HG02610 (cell line): ENCODE measurements at regions not wholly inside any gene's neighbourhood (a gene's known extent, or its start where the extent isn't known, plus 50 kb on each side); places are given as distances from the start of the nearest gene placed in this dataset.

Source experiments
- ATAC-seq: cut with Tn5 transposase; IDR thresholded peaks from one replicate; pipeline ENCODE4 v1.9.1; 2021; ENCODE audit warnings: mild to moderate bottlenecking, moderate library complexity; ENCODE audit not compliant: unreplicated experiment

DNA sequence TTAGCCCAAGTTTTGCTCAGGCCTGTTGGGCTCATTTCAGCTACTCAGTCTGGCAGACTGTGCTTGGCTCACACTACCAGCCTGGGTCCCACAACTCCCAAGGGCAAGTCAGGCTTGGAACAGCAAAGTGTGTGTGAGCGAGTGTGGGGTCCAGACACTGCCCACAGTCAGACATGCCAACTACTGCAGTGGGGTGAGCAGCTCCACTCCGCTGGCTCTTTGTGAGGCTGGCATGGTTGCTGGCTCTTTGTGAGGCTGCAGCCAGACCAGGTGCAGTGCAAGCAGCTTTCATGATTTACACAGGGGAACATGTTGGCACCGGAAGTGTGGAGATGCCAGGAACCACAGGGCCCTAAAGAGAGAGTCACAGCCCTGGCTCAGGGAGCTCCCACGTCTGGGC lies 606.7 kb upstream of the FAM174A start:
- ATAC-seq, result no peak

DNA sequence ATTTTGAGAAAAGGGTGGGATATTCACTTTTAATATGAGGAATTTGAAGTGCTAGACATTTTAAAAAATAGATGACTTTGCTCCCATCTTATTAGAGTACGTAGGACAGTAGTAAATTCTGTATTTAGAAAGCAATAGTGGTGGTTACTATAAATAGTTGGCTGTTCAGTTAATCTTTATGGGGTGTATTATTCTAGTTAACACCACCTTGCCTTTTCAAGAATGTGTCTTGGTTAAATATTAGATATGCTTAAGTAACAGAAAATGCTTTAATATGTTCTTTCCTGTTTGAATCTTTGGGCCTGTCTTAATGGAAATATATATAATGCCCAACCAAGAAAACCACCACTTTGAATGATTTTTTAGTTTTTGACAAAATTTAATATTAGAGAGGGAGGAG lies 608.7 kb upstream of the FAM174A start:
- ATAC-seq, result no peak

DNA sequence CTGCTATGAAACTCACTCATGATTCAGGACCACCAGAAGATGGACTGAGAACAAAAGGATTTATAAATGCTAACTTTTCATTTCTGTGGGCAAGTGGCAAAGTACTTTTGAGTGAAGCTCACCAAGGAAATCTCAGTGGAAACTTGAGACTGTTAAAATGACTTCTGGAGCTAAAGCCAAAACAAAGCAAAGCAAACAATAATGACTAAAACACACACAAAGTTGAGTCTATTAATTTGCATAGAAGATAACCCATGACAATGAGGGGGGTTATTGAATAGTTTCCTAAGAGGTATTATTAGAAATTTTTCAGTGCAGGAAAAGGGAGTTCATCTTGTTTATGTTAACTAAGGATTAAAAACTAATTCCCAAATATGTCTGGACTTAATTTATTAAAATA lies 612.8 kb upstream of the FAM174A start:
- no peak for ATAC-seq

DNA sequence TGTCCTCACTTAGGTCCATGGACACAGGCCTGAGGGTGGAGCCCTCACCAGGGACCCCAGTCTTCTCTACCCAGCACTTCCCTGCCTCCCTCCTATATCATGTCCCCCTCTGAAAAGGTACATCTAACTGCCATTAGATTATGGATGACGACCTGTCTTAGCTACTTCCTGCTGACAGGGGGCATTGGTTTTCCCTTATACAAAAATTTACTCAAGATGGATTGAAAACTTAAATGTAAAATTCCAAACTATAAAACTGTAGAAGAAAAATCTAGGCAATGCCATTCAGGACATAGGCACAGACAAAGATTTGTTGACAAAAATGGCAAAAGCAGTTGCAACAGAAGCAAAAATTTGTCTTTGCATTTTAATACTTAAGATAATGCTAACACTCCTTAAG lies 623.2 kb upstream of the FAM174A start:
- ATAC-seq, result no peak

DNA sequence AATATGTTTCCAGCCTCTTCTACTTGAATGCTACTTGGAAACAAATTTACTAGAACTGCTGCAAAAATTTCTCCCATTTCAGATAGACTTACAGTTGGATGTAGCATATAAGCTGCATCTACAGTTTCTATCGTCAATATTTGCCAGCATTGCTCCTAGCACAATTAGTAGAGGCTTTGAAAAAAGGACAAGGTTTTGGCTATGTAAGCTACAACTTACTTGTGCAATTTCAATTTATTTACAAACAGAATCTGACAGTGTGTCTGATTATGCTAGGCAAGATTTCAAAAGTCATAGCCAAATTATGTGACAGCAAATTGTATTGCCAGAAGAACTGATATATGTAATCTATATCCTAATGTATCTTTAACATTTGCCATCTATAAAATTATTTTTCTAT lies 628.4 kb upstream of the FAM174A start:
- ATAC-seq, result no peak

DNA sequence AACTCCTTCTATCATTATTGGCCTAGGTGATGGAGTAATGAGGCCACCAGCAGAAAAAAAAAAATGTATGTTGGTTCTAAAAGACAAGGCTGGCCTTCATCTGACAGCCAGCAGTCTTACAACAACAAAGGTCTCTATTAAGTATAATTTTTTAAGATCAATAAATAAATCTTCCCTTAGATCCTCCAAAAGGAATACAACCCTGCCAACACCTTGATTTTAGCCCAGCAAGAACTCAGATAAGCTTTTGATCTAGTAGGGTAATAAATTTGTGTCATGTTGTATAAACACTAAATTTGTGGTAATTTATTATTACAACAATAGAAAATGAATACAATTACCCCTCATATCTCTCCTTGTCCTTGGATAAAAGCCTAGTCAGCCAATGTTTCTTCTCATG lies 633.2 kb upstream of the FAM174A start:
- ATAC-seq, result no peak

DNA sequence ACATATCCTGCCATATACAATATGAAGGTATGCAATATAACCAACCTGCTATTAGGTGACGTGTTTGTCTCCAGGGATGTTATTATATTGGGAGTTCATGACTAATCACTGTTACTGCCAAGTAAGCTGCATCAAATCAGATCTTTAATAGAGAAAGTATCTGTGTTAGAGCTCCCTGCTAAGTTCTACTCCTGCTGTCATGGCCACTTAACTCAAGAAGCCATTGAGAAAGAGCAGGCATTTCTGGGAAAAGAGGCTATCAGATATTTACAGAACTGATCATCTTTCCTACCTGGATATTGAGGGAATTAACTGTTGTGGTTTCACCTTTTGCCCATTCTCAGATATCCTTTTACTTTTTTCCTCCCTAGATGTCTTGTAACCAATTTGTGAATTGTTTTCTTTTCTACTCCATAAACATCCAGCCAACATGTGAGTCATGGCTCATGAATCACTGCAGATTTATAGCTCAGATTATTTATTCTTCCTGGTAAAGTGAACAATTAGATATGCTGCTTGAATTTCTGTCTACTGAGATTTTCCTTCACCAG lies 634.8 kb upstream of the FAM174A start:
- no peak for ATAC-seq

DNA sequence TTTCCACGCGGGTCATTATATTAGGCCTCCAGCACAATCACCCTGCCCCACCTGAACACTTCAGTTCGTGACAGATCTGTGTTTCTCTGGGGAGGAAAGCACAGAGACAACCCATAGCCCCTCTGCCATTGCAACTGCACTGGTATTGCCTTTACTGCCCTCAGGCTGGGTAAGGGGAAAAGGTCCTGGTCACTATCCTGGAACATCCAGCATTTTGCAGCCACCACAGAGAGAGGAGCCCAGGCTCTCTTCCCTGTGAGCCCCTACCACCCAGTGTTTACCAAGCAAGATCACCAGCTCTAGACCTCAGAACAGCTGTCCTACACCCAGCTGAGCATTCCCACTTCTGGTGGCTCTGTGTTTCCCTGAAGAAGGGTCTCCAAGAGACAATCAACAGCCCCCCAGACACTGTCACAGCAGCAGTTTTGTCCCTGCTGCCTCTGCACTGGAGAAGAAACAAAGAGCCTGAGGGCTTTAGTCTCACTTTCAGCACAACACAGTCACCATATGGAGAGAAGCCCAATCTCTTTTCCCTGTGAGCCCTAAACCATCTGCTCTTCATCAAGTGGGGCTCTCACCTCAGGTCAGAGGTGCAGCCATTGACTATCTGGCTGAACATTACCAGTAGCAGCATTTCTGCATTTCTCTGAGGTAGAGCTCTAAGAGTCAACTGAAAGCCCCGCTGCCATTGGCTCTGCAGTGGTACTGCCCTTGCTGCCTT lies 655.2 kb upstream of the FAM174A start:
- no peak for ATAC-seq

DNA sequence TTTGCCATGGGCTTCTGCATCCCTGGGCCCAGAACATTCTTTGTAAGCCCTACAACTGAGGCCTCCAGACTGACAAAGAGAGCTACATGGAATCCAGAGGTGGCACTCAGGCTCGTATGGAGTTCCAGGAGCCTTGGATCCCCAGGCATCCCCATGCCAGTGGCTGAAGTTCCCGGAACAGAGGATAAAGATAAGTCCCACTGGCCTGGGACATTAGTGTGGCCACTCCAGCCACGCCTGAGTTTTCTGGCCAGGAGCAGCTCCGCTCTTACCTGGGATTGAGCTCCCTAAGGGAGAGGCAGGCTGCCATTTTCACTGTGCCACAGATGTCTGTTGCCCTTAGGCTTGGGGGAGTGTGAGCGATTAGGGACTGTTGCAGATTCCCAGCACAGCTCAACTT lies 656.3 kb upstream of the FAM174A start:
- ATAC-seq, result no peak

DNA sequence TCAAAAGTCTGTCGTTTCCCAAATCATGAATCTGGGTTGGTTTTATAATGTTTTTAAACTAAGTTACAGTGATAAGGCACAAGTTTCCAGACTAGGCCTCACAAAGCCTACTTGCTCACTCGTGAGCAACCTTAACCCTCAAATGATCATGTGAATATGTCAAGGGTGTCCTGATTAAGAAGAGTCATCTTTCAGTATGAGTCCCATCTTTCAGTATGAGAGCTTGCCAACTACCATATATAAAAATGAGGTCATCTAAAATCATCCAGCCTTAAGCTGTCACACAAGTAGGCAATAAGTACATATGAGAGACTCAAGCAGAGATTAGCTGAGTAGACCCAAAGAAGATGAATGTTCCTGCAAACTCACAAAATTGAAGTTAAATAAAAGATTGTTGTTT lies 668.4 kb upstream of the FAM174A start:
- peak; percentile 96 for ATAC-seq

DNA sequence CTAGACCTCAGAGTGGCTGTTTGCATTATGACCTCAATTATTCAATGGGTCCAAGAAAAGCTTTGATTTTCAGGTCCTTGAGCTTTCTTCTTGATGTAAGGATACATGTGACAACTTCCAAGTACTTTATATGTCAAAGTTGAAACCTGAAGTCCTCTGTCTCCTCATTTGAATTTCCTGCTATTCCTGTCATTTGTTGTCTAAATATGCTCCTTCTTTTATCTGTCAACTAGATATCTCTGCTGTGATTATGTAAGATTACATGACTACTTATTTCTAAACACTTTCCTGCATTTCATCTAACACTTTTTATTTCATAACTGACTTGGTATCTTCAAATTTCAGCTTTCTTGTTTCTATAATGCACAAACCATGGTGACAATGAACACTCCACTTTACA lies 670.0 kb upstream of the FAM174A start:
- no peak for ATAC-seq

DNA sequence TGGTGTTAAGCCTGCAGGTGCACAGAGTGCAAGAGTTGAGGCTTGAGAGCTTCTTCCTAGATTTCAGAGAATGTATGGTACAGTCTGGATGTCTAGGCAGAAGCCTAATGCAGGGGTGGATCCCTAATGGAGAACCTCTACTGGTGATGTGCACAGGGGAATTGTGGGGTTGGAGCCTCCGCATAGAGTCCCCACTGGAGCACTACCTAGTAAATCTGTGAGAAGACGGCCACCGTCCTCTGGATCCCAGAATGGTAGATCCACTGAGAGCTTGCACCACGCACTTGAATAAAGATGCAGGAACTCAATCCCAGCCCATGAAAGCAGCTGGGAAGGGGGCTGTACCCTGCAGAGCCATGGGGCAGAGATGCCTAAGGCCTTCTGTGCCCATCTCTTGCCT lies 699.4 kb upstream of the FAM174A start:
- ATAC-seq, result no peak

DNA sequence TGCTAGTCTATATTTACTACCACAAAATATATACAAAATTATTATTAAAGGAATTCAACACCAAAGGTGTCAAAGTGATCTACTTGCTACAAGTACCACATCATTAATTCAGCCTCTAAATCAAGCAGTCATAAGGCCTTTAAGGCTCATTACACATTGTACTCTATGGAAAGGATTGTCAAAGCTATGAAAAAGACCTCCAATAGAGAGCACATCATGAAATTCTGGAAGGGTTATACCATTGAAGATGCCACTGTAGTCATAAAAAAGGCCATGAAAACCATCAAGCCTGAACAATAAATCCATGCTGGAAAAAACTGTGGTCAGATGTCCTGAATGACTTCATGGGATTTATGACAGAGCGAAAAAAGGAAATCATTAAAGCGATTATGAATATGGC lies 708.0 kb upstream of the FAM174A start:
- no peak for ATAC-seq

DNA sequence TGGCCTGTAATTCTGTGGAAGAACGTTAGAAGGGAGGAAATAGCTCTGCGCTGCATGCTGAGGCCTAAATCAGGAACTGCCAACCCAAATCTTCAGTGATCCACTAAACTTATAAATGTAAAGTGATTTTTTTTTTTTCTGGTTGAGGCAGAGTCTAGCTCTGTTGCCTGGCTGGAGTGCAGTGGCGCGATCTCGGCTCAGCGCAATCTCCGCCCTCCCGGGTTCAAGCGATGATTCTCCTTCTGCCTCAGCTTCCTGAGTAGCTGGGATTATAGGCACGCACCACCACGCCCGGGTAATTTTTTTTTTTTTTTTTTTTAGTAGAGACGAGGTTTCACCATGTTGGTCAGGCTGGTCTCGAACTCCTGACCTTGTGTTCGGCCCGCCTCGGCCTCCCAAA lies 717.4 kb upstream of the FAM174A start:
- no peak for ATAC-seq

DNA sequence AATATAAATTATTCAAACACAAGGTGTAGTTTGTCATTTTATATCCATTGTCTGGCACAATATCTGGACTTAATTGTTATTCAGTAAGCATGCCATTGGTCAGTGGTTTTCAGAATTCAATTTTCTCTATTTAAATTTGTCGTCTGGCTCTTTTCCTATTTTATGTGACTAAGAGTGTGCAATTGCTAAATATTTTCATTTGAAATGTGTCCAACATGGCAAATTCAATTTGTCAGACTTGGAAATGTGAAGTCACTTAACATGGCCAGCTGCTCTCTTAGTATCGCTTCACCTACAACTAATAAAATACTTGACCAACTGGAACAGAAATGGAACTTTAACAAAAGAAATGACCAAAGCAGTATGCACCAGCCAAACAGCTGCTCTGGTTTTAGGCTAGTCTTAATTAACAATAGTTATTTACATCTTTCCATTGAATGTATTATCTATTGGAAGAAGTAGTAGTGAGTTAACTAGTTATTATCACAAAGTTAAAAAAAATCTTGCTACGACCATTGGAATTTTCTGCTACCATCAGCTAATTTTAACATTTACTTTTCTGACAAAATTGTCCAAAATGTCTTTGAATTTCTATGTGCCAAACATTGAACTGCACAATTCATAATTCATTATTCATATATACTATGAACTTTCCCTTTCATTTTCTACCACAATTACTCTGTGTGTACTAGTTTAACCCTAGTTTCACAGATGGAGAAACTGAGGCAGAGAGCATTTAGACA lies 720.7 kb upstream of the FAM174A start:
- no peak for ATAC-seq

DNA sequence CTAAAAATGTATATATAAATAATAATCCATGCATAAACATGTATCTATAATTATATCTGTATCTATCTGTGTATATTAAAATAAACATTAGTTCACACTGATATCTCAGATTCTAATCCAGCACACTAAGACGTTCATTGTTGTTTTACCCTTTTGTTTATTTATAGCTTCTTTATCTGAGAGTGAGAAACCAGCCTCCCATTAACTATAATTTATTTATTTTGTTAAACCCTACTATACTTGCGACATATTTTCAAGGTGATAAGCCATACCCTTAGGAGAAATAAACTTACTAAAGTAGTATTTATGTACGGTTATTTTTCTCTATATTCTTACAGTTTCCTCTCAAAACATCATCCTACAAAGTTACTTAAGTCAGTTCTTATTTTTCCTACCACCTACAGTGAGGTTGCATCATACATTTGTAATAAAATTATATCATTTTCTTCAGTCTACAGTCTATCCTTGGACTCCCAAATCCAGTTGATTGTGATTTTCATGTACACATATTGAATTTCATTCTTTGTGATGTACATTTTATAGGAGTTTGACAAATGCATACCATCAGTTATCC lies 726.4 kb upstream of the FAM174A start:
- no peak for ATAC-seq

DNA sequence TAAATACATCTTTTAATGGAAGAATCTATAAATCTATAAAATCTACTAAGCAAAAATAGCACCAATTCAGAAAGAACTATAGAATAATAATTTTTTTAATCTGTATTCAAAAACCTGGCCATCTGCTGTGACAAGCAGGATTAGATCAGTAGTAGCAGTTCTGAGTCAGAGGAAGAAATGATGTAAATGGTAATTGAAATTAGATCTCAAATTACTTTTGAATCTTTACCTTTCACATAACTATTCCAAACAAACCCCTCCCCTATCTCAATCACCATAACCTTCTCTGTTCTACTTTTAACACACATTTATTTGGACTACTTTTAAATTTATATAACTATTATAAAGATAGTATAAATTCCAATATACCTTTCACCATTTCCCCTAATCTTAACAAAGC lies 727.8 kb upstream of the FAM174A start:
- ATAC-seq, result no peak

DNA sequence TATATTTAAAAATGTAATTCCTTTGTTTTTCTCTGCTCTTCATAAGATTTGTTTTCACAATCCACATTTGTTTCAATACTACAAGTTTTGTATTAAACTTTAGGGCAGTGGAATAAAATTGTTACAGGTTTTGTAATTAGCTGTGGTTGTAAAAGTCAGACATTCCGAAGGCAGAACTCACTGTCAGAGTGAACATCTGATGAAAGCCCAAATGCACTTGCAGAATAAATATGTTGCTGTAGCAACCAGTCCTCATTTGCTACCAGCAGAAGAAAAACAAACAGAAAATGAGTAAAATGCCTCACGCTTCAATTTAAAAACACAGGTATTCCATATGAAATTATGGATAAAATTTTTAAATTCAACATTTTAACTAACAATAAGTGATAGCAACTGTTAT lies 740.1 kb upstream of the FAM174A start:
- ATAC-seq, result no peak

DNA sequence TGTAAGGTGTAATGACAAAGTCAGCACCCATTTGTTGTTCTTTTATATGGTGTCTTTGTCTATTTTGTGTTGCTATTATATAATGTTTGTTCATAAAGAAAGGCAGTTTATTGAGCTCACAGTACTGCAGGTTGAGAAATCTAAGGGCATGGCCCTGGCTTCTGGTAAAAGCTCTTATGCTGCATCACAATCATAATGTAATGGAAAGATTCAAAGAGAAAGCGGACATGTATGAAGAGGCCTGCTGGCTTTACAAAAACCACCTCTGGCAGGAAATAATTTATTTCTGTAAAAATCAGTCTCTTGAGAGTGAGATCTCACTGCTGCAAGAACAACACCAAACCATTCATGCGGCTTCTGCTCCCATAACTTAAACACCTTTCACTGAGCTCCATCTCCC lies 746.7 kb upstream of the FAM174A start:
- ATAC-seq, result no peak

DNA sequence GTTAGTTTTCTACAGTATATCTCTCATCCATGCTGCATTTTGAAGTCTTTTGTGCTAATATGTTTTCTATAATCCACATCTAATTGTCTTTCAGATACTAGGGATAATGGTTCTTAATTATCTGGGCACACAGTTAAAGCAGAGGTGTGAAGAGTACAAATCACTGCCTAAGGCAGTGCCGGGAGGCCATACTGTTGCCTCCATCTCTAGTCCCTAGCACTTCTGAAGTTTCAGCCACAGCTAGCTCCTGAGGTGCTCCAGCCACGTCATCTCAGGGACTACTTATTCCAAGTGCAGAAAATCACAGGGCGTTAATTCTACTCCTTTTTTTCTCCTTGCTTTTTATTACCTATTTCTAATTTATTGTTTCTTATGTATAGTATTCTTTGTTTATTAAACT lies 760.0 kb upstream of the FAM174A start:
- no peak for ATAC-seq

DNA sequence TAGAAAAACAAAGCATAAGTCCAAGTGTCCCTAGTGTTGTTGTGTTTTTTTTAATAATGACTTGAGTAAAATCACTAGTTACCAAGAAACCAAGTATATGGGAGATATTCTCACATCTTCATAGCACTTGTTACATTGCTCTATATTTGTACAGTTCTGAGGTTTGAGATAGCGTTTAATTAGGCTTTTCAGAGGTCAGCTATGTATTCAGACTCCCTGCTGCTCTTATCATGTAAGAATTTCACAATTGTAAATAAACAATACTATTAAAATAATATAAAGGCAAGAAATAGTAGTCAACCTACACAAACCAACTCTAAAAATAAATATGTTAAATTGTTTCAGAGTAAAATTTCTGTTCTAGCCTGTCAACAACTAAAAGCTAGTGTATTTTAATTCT lies 761.9 kb upstream of the FAM174A start:
- ATAC-seq, result no peak

DNA sequence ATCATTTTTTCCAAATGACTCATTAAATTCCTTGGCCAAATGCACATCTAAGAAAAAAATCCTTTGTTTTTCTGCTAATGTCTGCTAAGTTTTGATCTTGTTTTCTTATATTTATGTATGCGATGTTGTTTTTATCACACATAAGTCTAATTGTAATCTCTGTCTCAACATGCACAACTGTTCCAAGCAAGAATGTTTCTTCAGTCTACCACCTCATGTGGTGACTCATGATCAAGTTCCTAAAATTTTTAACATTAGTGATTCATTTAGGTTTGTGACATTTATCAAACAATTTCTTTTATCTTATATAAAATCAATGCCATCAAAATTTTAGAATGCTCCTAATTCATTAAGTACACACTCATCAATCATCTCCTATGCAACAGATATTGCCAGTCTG lies 763.9 kb upstream of the FAM174A start:
- ATAC-seq, result no peak
